GM12873 (cell line): ENCODE measurements at regions not wholly inside any gene's neighbourhood (a gene's known extent, or its start where the extent isn't known, plus 50 kb on each side); places are given as distances from the start of the nearest gene placed in this dataset.

ENCODE experiments used
- CTCF ChIP-seq: IDR thresholded peaks from 2 replicates; pipeline ENCODE4 v1.5.1; 2012; ENCODE audit warnings: low read depth, mild to moderate bottlenecking, moderate library complexity, low read length, control low read depth; ENCODE audit not compliant: insufficient read depth; ENCODE audit errors: missing control alignments

GRCh38 chr15:53130943-53131342 is 340.8 kb upstream of the ONECUT1 start:
- no peak for TF ChIP-seq CTCF

- no peak for TF ChIP-seq CTCF
Measured at GRCh38 chr15:53129121-53129904, 339.2 kb upstream of the ONECUT1 start.

- no peak for TF ChIP-seq CTCF
Measured at GRCh38 chr15:53128652-53129051, 338.5 kb upstream of the ONECUT1 start.

- TF ChIP-seq CTCF, result no peak
Measured at GRCh38 chr15:53126144-53126543, 336.0 kb upstream of the ONECUT1 start.

- TF ChIP-seq CTCF, result no peak
Measured at GRCh38 chr15:53122818-53123217, 332.7 kb upstream of the ONECUT1 start.

- TF ChIP-seq CTCF, result no peak
Measured at GRCh38 chr15:53116169-53116568, 326.0 kb upstream of the ONECUT1 start.

GRCh38 chr15:53115563-53115962 is 325.4 kb upstream of the ONECUT1 start:
- TF ChIP-seq CTCF, result no peak
